ENCODE measurements at regions not wholly inside any gene's neighbourhood (a gene's known extent, or its start where the extent isn't known, plus 50 kb on each side); places are given as distances from the start of the nearest gene placed in this dataset.

DNA sequence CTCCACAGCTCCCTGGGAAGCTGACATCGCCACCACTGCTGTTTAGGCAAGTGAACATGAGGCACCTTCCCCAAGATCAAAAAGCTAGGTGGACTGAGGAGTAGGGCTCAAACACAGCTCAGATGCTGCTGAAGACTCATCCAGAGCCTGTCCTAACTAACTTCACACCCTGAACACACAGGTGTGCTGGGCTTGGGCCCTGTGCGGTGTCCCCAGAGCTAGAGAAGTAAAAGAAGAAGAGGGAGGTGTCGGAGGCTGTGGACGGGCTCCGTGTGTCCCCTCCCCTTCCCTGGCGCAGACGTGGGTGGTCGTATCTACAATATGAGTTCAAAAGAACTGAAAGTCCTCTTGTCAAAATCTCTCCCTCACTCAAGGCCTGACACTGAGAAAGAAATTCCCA is 373.4 kb upstream of the MGMT start (continued):
- TF ChIP-seq, protein P1, sequence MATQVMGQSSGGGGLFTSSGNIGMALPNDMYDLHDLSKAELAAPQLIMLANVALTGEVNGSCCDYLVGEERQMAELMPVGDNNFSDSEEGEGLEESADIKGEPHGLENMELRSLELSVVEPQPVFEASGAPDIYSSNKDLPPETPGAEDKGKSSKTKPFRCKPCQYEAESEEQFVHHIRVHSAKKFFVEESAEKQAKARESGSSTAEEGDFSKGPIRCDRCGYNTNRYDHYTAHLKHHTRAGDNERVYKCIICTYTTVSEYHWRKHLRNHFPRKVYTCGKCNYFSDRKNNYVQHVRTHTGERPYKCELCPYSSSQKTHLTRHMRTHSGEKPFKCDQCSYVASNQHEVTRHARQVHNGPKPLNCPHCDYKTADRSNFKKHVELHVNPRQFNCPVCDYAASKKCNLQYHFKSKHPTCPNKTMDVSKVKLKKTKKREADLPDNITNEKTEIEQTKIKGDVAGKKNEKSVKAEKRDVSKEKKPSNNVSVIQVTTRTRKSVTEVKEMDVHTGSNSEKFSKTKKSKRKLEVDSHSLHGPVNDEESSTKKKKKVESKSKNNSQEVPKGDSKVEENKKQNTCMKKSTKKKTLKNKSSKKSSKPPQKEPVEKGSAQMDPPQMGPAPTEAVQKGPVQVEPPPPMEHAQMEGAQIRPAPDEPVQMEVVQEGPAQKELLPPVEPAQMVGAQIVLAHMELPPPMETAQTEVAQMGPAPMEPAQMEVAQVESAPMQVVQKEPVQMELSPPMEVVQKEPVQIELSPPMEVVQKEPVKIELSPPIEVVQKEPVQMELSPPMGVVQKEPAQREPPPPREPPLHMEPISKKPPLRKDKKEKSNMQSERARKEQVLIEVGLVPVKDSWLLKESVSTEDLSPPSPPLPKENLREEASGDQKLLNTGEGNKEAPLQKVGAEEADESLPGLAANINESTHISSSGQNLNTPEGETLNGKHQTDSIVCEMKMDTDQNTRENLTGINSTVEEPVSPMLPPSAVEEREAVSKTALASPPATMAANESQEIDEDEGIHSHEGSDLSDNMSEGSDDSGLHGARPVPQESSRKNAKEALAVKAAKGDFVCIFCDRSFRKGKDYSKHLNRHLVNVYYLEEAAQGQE (IDR thresholded peaks at IDR 0.05; ENCODE audit: low read depth, low read length), result no peak
- TF ChIP-seq FOXJ3 (CRISPR knock-in tag; IDR thresholded peaks at IDR 0.05) (no peak), ELF1 (IDR thresholded peaks at IDR 0.05) (no peak)

DNA sequence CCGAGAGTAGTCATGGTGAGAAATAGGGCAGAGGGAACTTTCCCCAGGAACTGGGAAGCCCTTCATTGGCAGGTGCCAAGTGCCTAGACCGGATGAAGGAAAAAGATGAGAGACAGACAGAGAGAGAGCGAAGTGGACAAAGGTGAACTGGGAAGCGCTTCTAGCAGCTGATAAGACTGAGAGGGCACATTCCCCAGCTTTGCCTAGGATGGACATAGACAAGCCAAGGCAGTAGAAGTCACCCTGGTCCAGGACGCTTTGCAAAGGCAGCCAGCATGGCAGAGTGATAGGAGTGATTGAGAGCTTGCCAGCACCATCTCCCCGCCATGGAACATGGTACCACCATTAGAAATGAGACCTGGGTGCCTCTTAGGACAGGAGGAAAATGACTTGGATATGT is 372.8 kb upstream of the MGMT start:
- no peaks in the 10 kb centered on the region for H3K36me3 ChIP-seq (replicated peaks in 1 of 2; ENCODE audit: control insufficient read depth in 1 of 2, insufficient read depth in 2 of 2, low read length in 1 of 2)
- ChIA-PET POLR2A (no interaction called here), CTCF (no interaction called here)
- no peaks in the 10 kb centered on the region for H3K4me1 ChIP-seq (ENCODE audit: control insufficient read depth in 1 of 2, insufficient read depth in 2 of 2, low read depth in 1 of 2, low read length in 1 of 2)
- H3F3A ChIP-seq (replicated peaks; ENCODE audit: insufficient read depth), result no peaks in the 10 kb centered on the region
- DNase-seq, result no peak
- H3K9me3 ChIP-seq, result no peaks in the 10 kb centered on the region
- TF ChIP-seq MEF2A (IDR thresholded peaks at IDR 0.05; ENCODE audit: borderline replicate concordance, low read depth) (no peak), RXRA (IDR thresholded peaks at IDR 0.05; ENCODE audit: borderline replicate concordance, low read depth) (no peak), YY1 (IDR thresholded peaks at IDR 0.05; ENCODE audit: low read depth) (no peak), PBX3 (IDR thresholded peaks at IDR 0.05) (no peak), NRF1 (IDR thresholded peaks at IDR 0.05; ENCODE audit: low read depth, low read length) (no peak), EP300 (IDR thresholded peaks at IDR 0.05; ENCODE audit: borderline replicate concordance in 1 of 2, low read depth in 1 of 2, low read length in 1 of 2) (no peak), USF2 (IDR thresholded peaks at IDR 0.05; ENCODE audit: borderline replicate concordance, low read depth, low read length) (no peak), FOXM1 (IDR thresholded peaks at IDR 0.05; ENCODE audit: low read depth) (no peak), SIN3A (IDR thresholded peaks at IDR 0.05; ENCODE audit: borderline replicate concordance, low read depth, low read length) (no peak), MXI1 (IDR thresholded peaks at IDR 0.05; ENCODE audit: low read depth, low read length) (no peak)
- TF ChIP-seq, protein P2, sequence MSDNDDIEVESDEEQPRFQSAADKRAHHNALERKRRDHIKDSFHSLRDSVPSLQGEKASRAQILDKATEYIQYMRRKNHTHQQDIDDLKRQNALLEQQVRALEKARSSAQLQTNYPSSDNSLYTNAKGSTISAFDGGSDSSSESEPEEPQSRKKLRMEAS (IDR thresholded peaks at IDR 0.05; ENCODE audit: low read depth), result no peak
- H3K9ac ChIP-seq, result no peak overlapping the region
- H3K27ac ChIP-seq (ENCODE audit: low read depth in 2 of 2, low read length in 1 of 2), result no peak overlapping the region
- H3K4me3 ChIP-seq (ENCODE audit: low read depth in 2 of 2, low read length in 1 of 2), result no peak overlapping the region
- H4K20me1 ChIP-seq (ENCODE audit: insufficient read depth), result no peaks in the 10 kb centered on the region
- no peak overlapping the region for H3K4me2 ChIP-seq
- H2AFZ ChIP-seq (ENCODE audit: low read depth), result no peak overlapping the region
- H3K9me2 ChIP-seq, result no peaks in the 10 kb centered on the region
- 27% methylated on average over 6 of the region's 6 CpGs for WGBS (ENCODE audit: low lambda C conversion rate)
- H3K27me3 ChIP-seq (ENCODE audit: insufficient read depth), result no peaks in the 10 kb centered on the region
- no peaks in the 10 kb centered on the region for H3K79me2 ChIP-seq (ENCODE audit: insufficient read depth)
